ENCODE measurements at regions not wholly inside any gene's neighbourhood (a gene's known extent, or its start where the extent isn't known, plus 50 kb on each side); places are given as distances from the start of the nearest gene placed in this dataset.

GRCh38 chr18:78549971-78550370 lies 429.6 kb upstream of the SALL3 start:
- H3K27me3 ChIP-seq (replicated peaks; ENCODE audit: insufficient read depth, low read depth, low read length, poor library complexity), result no peaks in the 10 kb centered on the region
- no peak overlapping the region for H3K27ac ChIP-seq (ENCODE audit: low read depth, low read length, poor library complexity, severe bottlenecking)
- no peaks in the 10 kb centered on the region for H3K36me3 ChIP-seq (ENCODE audit: insufficient read depth, low read length, poor library complexity, severe bottlenecking)
- ChIA-PET CTCF (no interaction called here), POLR2A (ENCODE audit: low non-redundant PET) (no interaction called here)
- peaks cover 25% of the 10 kb centered on the region for H3K9me3 ChIP-seq (ENCODE audit: low read depth, low read length, poor library complexity, severe bottlenecking)
- no peak for DNase-seq (ENCODE audit: low spot score)
- H3K4me1 ChIP-seq (ENCODE audit: insufficient read depth, low read length, poor library complexity, severe bottlenecking), result no peaks in the 10 kb centered on the region
- intact Hi-C loops (cut with micrococcal nuclease; ENCODE audit: unreplicated experiment), result no loop called here
- BruUV-seq (replicated peaks), result no TSS peak
- no peak overlapping the region for H3K4me3 ChIP-seq (ENCODE audit: low read depth, low read length, poor library complexity, severe bottlenecking)
- TF ChIP-seq EZH2 (IDR thresholded peaks at IDR 0.05; ENCODE audit: borderline replicate concordance, low read depth, low read length, poor library complexity, severe bottlenecking), result no peak
- TF ChIP-seq, protein P1, sequence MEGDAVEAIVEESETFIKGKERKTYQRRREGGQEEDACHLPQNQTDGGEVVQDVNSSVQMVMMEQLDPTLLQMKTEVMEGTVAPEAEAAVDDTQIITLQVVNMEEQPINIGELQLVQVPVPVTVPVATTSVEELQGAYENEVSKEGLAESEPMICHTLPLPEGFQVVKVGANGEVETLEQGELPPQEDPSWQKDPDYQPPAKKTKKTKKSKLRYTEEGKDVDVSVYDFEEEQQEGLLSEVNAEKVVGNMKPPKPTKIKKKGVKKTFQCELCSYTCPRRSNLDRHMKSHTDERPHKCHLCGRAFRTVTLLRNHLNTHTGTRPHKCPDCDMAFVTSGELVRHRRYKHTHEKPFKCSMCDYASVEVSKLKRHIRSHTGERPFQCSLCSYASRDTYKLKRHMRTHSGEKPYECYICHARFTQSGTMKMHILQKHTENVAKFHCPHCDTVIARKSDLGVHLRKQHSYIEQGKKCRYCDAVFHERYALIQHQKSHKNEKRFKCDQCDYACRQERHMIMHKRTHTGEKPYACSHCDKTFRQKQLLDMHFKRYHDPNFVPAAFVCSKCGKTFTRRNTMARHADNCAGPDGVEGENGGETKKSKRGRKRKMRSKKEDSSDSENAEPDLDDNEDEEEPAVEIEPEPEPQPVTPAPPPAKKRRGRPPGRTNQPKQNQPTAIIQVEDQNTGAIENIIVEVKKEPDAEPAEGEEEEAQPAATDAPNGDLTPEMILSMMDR (conservative IDR thresholded peaks at IDR 0.05; ENCODE audit: low read depth, low read length), result no peak

DNA sequence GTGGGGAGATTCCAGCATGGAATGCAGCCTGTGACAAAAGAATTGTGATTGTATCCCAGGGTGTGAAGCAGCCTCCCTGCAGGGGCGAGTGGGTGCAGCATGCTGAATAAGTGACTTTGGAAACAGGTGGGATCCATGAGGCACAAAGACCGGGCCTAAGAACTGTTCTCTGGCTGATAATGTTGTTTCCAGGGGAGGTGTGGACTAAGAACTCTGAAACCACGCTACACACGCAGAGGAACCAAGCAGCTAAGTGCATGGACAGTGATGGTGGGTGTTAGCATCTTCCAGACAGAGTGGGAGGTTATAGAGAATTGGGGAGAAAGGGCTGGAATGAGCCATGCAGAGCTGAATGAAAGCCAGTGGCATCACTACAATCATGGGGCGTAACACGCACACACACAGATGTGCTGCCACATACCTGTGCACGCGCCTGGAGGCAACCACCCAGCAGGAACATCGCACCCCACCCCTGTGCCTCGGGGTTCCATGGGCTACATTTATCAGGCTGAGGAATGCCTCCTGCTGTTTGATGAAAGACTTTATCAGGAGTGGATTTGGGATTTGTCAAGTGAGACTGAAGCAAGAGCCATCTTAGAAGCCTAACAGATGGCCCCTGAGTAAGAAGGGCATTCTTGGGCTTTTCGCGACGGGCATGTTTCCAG lies 424.5 kb upstream of the SALL3 start:
- Histone ChIP-seq H3K4me1 (ENCODE audit: insufficient read depth, low read length, poor library complexity, severe bottlenecking) (no peaks in the 10 kb centered on the region), H3K27me3 (replicated peaks; ENCODE audit: insufficient read depth, low read depth, low read length, poor library complexity) (no peaks in the 10 kb centered on the region), H3K36me3 (ENCODE audit: insufficient read depth, low read length, poor library complexity, severe bottlenecking) (no peaks in the 10 kb centered on the region), H3K27ac (ENCODE audit: low read depth, low read length, poor library complexity, severe bottlenecking) (no peak overlapping the region), H3K9me3 (ENCODE audit: low read depth, low read length, poor library complexity, severe bottlenecking) (peaks cover 8% of the 10 kb centered on the region), H3K4me3 (ENCODE audit: low read depth, low read length, poor library complexity, severe bottlenecking) (no peak overlapping the region)
- POLR2A ChIA-PET (ENCODE audit: low non-redundant PET), result no interaction called here
- intact Hi-C loops (cut with micrococcal nuclease; ENCODE audit: unreplicated experiment), result no loop called here
- no TSS peak for BruUV-seq (replicated peaks)
- TF ChIP-seq EZH2 (IDR thresholded peaks at IDR 0.05; ENCODE audit: borderline replicate concordance, low read depth, low read length, poor library complexity, severe bottlenecking), result no peak
- TF ChIP-seq, protein P1 (conservative IDR thresholded peaks at IDR 0.05; ENCODE audit: low read depth, low read length), result no peak
- DNase-seq (ENCODE audit: low spot score), result no peak
- CTCF ChIA-PET, result no interaction called here

DNA sequence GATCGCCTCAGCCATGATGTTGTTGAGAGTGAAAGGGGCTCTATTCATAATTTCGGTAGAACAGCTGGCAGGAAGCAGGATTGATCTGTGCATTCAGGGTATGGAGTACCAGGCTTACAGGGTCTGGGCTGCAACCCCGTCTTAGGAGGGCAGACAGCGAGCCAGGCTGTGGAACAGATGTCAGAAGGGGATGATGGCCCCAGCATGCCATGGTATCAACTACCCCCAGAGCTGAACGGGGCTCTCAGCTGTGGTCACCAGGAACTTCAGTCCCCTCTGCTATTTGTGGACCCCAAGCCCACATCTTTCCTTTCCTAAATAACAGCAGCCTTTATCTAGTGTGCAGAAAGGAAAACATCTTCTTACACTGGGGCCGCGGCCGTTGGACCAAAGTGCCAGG lies 422.2 kb upstream of the SALL3 start:
- H3K27ac ChIP-seq (ENCODE audit: low read depth, low read length, poor library complexity, severe bottlenecking), result no peak overlapping the region
- H3K27me3 ChIP-seq (replicated peaks; ENCODE audit: insufficient read depth, low read depth, low read length, poor library complexity), result no peaks in the 10 kb centered on the region
- intact Hi-C loops (cut with micrococcal nuclease; ENCODE audit: unreplicated experiment), result no loop called here
- POLR2A ChIA-PET (ENCODE audit: low non-redundant PET), result no interaction called here
- no TSS peak for BruUV-seq (replicated peaks)
- H3K4me3 ChIP-seq (ENCODE audit: low read depth, low read length, poor library complexity, severe bottlenecking), result no peak overlapping the region
- DNase-seq (ENCODE audit: low spot score), result no peak
- CTCF ChIA-PET, result no interaction called here
- H3K36me3 ChIP-seq (ENCODE audit: insufficient read depth, low read length, poor library complexity, severe bottlenecking), result no peaks in the 10 kb centered on the region
- peaks cover 8% of the 10 kb centered on the region for H3K9me3 ChIP-seq (ENCODE audit: low read depth, low read length, poor library complexity, severe bottlenecking)
- TF ChIP-seq, protein P1 (conservative IDR thresholded peaks at IDR 0.05; ENCODE audit: low read depth, low read length), result no peak
- TF ChIP-seq EZH2 (IDR thresholded peaks at IDR 0.05; ENCODE audit: borderline replicate concordance, low read depth, low read length, poor library complexity, severe bottlenecking), result no peak
- no peaks in the 10 kb centered on the region for H3K4me1 ChIP-seq (ENCODE audit: insufficient read depth, low read length, poor library complexity, severe bottlenecking)
